ENCODE measurements at regions not wholly inside any gene's neighbourhood (a gene's known extent, or its start where the extent isn't known, plus 50 kb on each side); places are given as distances from the start of the nearest gene placed in this dataset.
"Not testable (repeated sequence)": the region's sequence is repeated elsewhere in the genome, so short reads cannot be mapped to it uniquely, and the experiment has no call there.

GRCh38 chr4:189721016-189721993 is 219.4 kb upstream of the FRG1 start:
- H3K9me3 ChIP-seq; H3K4me1 ChIP-seq; DNase-seq (ENCODE audit: low spot score in 2 of 2); H3K27me3 ChIP-seq; H3K4me3 ChIP-seq; H3K36me3 ChIP-seq; H3K27ac ChIP-seq: not testable (repeated sequence)
- WGBS: 82% methylated on average over 17 of the region's 17 CpGs

GRCh38 chr4:189722324-189723003 is 218.2 kb upstream of the FRG1 start:
- not testable (repeated sequence) for H3K27ac ChIP-seq; H3K9me3 ChIP-seq; H3K27me3 ChIP-seq; DNase-seq (ENCODE audit: low spot score in 2 of 2); H3K36me3 ChIP-seq; H3K4me1 ChIP-seq; H3K4me3 ChIP-seq
- 68% methylated on average over 19 of the region's 23 CpGs for WGBS

DNA sequence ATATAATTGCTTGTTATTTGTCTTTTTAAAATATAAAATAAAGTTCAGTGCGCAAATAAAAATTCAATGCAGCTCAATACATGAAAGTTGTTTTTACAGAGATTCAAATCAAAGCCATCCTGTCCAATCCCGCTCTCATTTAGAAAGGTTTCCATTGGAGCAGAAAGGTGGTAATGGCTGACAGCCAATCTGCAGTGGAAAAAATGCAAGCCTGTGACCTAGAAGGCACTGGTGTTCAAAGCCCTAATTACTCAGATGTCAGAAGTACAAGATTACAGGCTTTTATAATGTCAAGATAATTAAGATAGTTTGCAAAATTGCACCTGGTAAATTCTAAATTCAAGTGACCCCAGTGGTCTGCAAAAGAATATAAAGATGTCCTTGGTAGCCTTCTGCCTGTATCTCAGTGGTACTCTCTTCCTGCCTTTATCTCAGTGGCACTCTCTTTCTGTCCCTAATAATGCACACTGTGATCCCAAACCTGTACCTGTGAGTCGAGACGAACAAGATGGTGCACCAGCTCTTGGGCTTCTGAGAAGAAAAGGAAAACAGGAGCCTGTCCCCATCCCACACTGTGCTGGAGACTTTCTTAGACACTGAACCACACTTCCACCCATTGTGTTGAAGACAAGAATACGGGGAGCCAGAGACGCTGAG is 212.6 kb upstream of the FRG1 start:
- 80% methylated on average over 4 of the region's 6 CpGs for WGBS

DNA sequence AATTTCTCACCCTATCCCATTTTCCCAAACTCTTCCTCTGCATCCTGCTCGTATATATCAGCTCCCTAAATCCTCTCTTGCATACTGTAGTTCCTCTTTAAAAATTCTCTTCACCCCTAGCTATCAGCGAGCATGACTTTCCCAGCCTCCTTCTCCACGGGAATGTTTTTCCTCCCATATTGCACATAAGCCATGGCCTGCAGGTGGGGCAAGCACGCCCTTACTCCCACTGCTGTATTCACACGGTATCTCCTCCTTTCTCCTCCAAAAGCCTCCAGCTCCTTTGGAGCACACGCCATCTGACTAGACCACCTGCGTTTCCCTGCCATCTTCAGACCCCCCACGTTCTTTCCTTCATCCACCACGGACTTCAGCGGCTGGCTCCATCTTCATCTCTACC is 208.7 kb upstream of the FRG1 start:
- H3K9me3 ChIP-seq; H3K4me1 ChIP-seq; H3K36me3 ChIP-seq; H3K27ac ChIP-seq; DNase-seq (ENCODE audit: low spot score in 2 of 2); H3K27me3 ChIP-seq; H3K4me3 ChIP-seq: not testable (repeated sequence)
- WGBS: 77% methylated on average over 10 of the region's 10 CpGs

More for the DNA sequence above, 212.6 kb upstream of the FRG1 start:
- not testable (repeated sequence) for DNase-seq (ENCODE audit: low spot score in 2 of 2); H3K36me3 ChIP-seq; H3K27ac ChIP-seq; H3K9me3 ChIP-seq; H3K27me3 ChIP-seq; H3K4me3 ChIP-seq; H3K4me1 ChIP-seq

DNA sequence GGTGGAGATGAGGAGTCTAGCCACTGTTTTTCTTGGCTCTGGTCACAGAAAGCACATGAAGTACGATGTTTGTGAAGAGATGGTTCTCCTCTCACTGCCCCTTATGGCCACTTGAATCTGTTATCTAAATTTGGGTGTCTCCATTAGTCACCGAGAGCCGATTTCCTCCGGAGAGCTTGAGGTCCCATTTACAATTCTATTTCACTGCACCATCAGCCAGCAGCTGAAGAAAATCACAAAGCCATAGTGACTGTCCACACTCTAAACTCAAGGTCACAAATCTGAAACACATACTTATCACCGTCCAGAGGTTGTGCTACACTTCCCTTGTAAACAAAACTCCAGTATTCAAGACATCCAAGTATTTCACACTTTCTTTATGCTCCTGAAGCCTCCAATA is 207.2 kb upstream of the FRG1 start:
- not testable (repeated sequence) for H3K36me3 ChIP-seq; H3K4me3 ChIP-seq; H3K4me1 ChIP-seq; H3K27me3 ChIP-seq; H3K9me3 ChIP-seq; DNase-seq (ENCODE audit: low spot score in 2 of 2); H3K27ac ChIP-seq
- 87% methylated on average over 5 of the region's 5 CpGs for WGBS

DNA sequence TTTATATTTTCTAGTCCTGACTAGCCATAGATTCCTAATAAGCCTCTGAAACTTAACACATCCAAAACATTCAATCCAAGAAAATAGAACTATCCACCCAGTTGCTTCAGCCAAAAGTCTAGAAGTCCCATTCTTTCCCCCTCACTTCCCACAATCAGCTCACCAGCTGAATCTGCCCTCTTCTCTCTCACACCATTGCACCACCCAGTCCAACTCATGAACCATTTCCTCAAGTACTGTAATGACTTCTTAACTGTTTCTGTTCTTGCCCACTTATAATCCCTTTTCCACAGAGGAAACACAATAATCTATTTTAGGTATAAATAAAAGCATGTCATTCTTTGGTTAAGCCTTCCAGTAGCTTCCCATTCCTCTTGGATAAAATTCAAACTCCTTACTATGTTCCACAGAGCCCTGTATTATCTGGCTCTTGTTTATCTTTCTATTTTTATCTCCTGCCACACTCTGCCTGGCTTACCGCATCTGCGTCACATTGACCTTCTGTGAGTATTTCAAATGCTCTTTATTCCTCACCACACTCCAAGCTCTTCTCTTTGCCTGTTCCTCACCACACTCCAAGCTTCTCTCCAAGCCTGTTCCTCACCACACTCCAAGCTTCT is 205.9 kb upstream of the FRG1 start:
- not testable (repeated sequence) for H3K4me1 ChIP-seq; H3K27me3 ChIP-seq; H3K4me3 ChIP-seq; H3K9me3 ChIP-seq; DNase-seq (ENCODE audit: low spot score in 2 of 2); H3K27ac ChIP-seq; H3K36me3 ChIP-seq
- 63% methylated on average over 2 of the region's 2 CpGs for WGBS

- H3K27me3 ChIP-seq; H3K27ac ChIP-seq; H3K4me1 ChIP-seq; H3K4me3 ChIP-seq; H3K9me3 ChIP-seq; DNase-seq (ENCODE audit: low spot score in 2 of 2); H3K36me3 ChIP-seq: not testable (repeated sequence)
- WGBS: 91% methylated on average over 4 of the region's 4 CpGs
Observed at GRCh38 chr4:189736656-189737055, 204.0 kb upstream of the FRG1 start.

DNA sequence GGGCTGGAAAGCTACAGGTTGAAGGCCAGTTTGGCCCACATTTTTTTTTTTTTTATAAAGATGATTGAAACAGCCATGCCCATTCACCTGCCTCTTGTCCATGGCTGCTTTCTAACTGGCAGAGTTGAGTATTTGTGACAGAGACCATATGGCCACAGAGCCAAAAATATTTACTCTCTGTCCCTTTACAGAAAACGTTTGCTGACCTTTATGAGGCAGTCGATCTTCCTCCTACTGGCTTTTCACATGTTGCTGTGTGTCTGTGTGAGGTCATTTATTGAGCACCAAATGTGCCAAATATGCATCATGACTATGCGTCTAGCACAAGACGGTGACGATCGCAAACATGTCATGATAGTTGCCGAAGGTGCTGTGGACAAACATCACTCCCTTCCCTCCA is 200.6 kb upstream of the FRG1 start:
- WGBS: 87% methylated on average over 7 of the region's 7 CpGs
- H3K4me1 ChIP-seq; H3K27ac ChIP-seq; H3K27me3 ChIP-seq; H3K4me3 ChIP-seq; DNase-seq (ENCODE audit: low spot score in 2 of 2); H3K36me3 ChIP-seq; H3K9me3 ChIP-seq: not testable (repeated sequence)

GRCh38 chr4:189740873-189741272 is 199.8 kb upstream of the FRG1 start:
- Histone ChIP-seq H3K36me3 (no peaks in the 10 kb centered on the region), H3K4me1 (no peaks in the 10 kb centered on the region), H3K9me3 (no peaks in the 10 kb centered on the region), H3K4me3 (no peak overlapping the region), H3K27me3 (no peaks in the 10 kb centered on the region), H3K27ac (no peak overlapping the region)
- no peak for DNase-seq (ENCODE audit: low spot score in 2 of 2)
- TF ChIP-seq EP300 (IDR thresholded peaks at IDR 0.05) (no peak), POLR2A (IDR thresholded peaks at IDR 0.05) (no peak), POLR2AphosphoS5 (IDR thresholded peaks at IDR 0.05) (no peak)
- TF ChIP-seq, protein P1, sequence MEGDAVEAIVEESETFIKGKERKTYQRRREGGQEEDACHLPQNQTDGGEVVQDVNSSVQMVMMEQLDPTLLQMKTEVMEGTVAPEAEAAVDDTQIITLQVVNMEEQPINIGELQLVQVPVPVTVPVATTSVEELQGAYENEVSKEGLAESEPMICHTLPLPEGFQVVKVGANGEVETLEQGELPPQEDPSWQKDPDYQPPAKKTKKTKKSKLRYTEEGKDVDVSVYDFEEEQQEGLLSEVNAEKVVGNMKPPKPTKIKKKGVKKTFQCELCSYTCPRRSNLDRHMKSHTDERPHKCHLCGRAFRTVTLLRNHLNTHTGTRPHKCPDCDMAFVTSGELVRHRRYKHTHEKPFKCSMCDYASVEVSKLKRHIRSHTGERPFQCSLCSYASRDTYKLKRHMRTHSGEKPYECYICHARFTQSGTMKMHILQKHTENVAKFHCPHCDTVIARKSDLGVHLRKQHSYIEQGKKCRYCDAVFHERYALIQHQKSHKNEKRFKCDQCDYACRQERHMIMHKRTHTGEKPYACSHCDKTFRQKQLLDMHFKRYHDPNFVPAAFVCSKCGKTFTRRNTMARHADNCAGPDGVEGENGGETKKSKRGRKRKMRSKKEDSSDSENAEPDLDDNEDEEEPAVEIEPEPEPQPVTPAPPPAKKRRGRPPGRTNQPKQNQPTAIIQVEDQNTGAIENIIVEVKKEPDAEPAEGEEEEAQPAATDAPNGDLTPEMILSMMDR (IDR thresholded peaks at IDR 0.05): no peak
- WGBS: 76% methylated on average over 16 of the region's 16 CpGs

- not testable (repeated sequence) for H3K4me3 ChIP-seq; H3K36me3 ChIP-seq; H3K4me1 ChIP-seq; H3K27ac ChIP-seq; H3K27me3 ChIP-seq; DNase-seq (ENCODE audit: low spot score in 2 of 2)
- H3K9me3 ChIP-seq: peaks cover 12% of the 10 kb centered on the region
- 86% methylated on average over 1 of the region's 1 CpG for WGBS
Observed at GRCh38 chr4:189753092-189753491, 187.6 kb upstream of the FRG1 start.
